RWPE2 (cell line): ENCODE measurements at regions not wholly inside any gene's neighbourhood (a gene's known extent, or its start where the extent isn't known, plus 50 kb on each side); places are given as distances from the start of the nearest gene placed in this dataset.

Experiments used
- ATAC-seq: fragments of 200-7000 bp; cut with Tn5 transposase; 3 replicates; pipeline ENCODE4 v1.9.1; 2021; ENCODE audit warnings: low read depth
- DNase-seq: peaks from one replicate; pipeline ENCODE4 v3.0.0-alpha.2; 2020; ENCODE audit warnings: low spot score
- H3K27ac ChIP-seq: fragments of 450-650 bp; 2 replicates; pipeline ENCODE4 v1.5.1; 2017; ENCODE audit warnings: mild to moderate bottlenecking; ENCODE audit not compliant: poor library complexity, severe bottlenecking
- H3K27me3 ChIP-seq: fragments of 250-450 bp; sonication (Bioruptor Pico); 2 replicates; pipeline ENCODE4 v1.5.1; 2021; ENCODE audit warnings: mild to moderate bottlenecking, moderate library complexity; ENCODE audit not compliant: insufficient read depth, poor library complexity, severe bottlenecking
- H3K36me3 ChIP-seq: fragments of 250-450 bp; sonication (Bioruptor Pico); 2 replicates; pipeline ENCODE4 v1.5.1; 2020; ENCODE audit warnings: low read depth, mild to moderate bottlenecking, moderate library complexity
- H3K4me1 ChIP-seq: fragments of 250-450 bp; sonication (Bioruptor Pico); 2 replicates; pipeline ENCODE4 v1.5.1; 2021; ENCODE audit warnings: mild to moderate bottlenecking, moderate library complexity; ENCODE audit not compliant: insufficient read depth, poor library complexity, severe bottlenecking
- H3K4me3 ChIP-seq: fragments of 250-450 bp; sonication (Bioruptor Pico); 2 replicates; pipeline ENCODE4 v1.5.1; 2021; ENCODE audit warnings: mild to moderate bottlenecking, moderate library complexity; ENCODE audit not compliant: severe bottlenecking
- H3K9me3 ChIP-seq: fragments of 250-450 bp; sonication (Bioruptor Pico); 2 replicates; pipeline ENCODE4 v1.5.1; 2021; ENCODE audit warnings: mild to moderate bottlenecking, moderate library complexity; ENCODE audit not compliant: severe bottlenecking
- CTCF ChIP-seq: fragments of 450-650 bp; IDR thresholded peaks from one replicate; pipeline ENCODE4 v1.5.1; 2017; ENCODE audit warnings: mild to moderate bottlenecking, moderate library complexity; ENCODE audit not compliant: poor library complexity, severe bottlenecking

- ATAC-seq (peak; percentile 48; the same call in 2 of the 3 replicates), DNase-seq (no peak)
- H3K9me3 ChIP-seq: no peaks in the 10 kb centered on the region
- H3K36me3 ChIP-seq: no peaks in the 10 kb centered on the region
- H3K27me3 ChIP-seq: no peaks in the 10 kb centered on the region
- no peaks in the 10 kb centered on the region for H3K4me1 ChIP-seq
- no peak overlapping the region for H3K27ac ChIP-seq
- no peak for TF ChIP-seq CTCF
- no peak overlapping the region for H3K4me3 ChIP-seq
Measured at GRCh38 chr4:59904331-59904730, 1295.8 kb upstream of the ADGRL3 start.

- no peaks in the 10 kb centered on the region for H3K27me3 ChIP-seq
Measured at GRCh38 chr4:59920416-59920815, 1279.7 kb upstream of the ADGRL3 start.

GRCh38 chr4:59925290-59925689, 1274.8 kb upstream of the ADGRL3 start:
- H3K27ac ChIP-seq: no peak overlapping the region
- no peaks in the 10 kb centered on the region for H3K4me1 ChIP-seq
- ATAC-seq (no peak), DNase-seq (no peak)
- no peaks in the 10 kb centered on the region for H3K27me3 ChIP-seq
- H3K9me3 ChIP-seq: no peaks in the 10 kb centered on the region
- H3K36me3 ChIP-seq: no peaks in the 10 kb centered on the region
- H3K4me3 ChIP-seq: no peak overlapping the region
- no peak for TF ChIP-seq CTCF

More at GRCh38 chr4:59920416-59920815, 1279.7 kb upstream of the ADGRL3 start:
- Histone ChIP-seq H3K4me1 (no peaks in the 10 kb centered on the region), H3K27ac (no peak overlapping the region), H3K9me3 (no peaks in the 10 kb centered on the region), H3K4me3 (no peak overlapping the region), H3K36me3 (no peaks in the 10 kb centered on the region)
- DNase-seq (no peak), ATAC-seq (no peak)
- TF ChIP-seq CTCF: no peak

- Histone ChIP-seq H3K27me3 (no peaks in the 10 kb centered on the region), H3K9me3 (no peaks in the 10 kb centered on the region), H3K36me3 (no peaks in the 10 kb centered on the region), H3K4me1 (no peaks in the 10 kb centered on the region), H3K27ac (no peak overlapping the region), H3K4me3 (no peak overlapping the region)
- DNase-seq: no peak
- ATAC-seq: no peak
- no peak for TF ChIP-seq CTCF
Measured at GRCh38 chr4:59936566-59936965, 1263.6 kb upstream of the ADGRL3 start.

- Histone ChIP-seq H3K4me1 (no peaks in the 10 kb centered on the region), H3K27ac (no peak overlapping the region), H3K36me3 (no peaks in the 10 kb centered on the region), H3K27me3 (no peaks in the 10 kb centered on the region), H3K9me3 (no peaks in the 10 kb centered on the region), H3K4me3 (no peak overlapping the region)
- no peak for ATAC-seq
- no peak for DNase-seq
- no peak for TF ChIP-seq CTCF
Measured at GRCh38 chr4:59938166-59938565, 1262.0 kb upstream of the ADGRL3 start.
